PFSK-1 (cell line): ENCODE measurements at regions not wholly inside any gene's neighbourhood (a gene's known extent, or its start where the extent isn't known, plus 50 kb on each side); places are given as distances from the start of the nearest gene placed in this dataset.

ENCODE experiments used
- FOXP2 ChIP-seq: optimal IDR thresholded peaks from 2 replicates; pipeline ENCODE3; 2011; ENCODE audit warnings: borderline replicate concordance, control low read depth, inconsistent platforms; ENCODE audit not compliant: insufficient read depth; ENCODE audit errors: extremely low read length, extremely low read depth
- POLR2AphosphoS5 ChIP-seq: IDR thresholded peaks from 2 replicates; pipeline ENCODE4 v1.6.1; 2012; ENCODE audit warnings: low read depth, mild to moderate bottlenecking, control low read depth, low read length, moderate library complexity
- SIN3A ChIP-seq: IDR thresholded peaks from 2 replicates; pipeline ENCODE4 v1.6.1; 2012; ENCODE audit warnings: mild to moderate bottlenecking, low read length, moderate library complexity, borderline replicate concordance; ENCODE audit not compliant: insufficient read depth
- TAF1 ChIP-seq: IDR thresholded peaks from 2 replicates; pipeline ENCODE4 v1.6.1; 2012; ENCODE audit warnings: low read length, control low read depth, borderline replicate concordance; ENCODE audit not compliant: insufficient read depth
- TF ChIP-seq, protein P1 (sequence below), 2 experiments: IDR thresholded peaks; 2 replicates each; pipeline versions ENCODE4 v1.6.1 to v1.8.0; 2011 to 2012; ENCODE audit warnings: low read depth in 2 of 2, low read length in 2 of 2, control low read depth in 1 of 2, inconsistent platforms in 1 of 2, mild to moderate bottlenecking in 1 of 2, moderate library complexity in 1 of 2; ENCODE audit not compliant: insufficient read depth in 1 of 2

GRCh38 chr12:124440841-124441381, 126.5 kb downstream of the NCOR2 start:
- TF ChIP-seq, protein P1, sequence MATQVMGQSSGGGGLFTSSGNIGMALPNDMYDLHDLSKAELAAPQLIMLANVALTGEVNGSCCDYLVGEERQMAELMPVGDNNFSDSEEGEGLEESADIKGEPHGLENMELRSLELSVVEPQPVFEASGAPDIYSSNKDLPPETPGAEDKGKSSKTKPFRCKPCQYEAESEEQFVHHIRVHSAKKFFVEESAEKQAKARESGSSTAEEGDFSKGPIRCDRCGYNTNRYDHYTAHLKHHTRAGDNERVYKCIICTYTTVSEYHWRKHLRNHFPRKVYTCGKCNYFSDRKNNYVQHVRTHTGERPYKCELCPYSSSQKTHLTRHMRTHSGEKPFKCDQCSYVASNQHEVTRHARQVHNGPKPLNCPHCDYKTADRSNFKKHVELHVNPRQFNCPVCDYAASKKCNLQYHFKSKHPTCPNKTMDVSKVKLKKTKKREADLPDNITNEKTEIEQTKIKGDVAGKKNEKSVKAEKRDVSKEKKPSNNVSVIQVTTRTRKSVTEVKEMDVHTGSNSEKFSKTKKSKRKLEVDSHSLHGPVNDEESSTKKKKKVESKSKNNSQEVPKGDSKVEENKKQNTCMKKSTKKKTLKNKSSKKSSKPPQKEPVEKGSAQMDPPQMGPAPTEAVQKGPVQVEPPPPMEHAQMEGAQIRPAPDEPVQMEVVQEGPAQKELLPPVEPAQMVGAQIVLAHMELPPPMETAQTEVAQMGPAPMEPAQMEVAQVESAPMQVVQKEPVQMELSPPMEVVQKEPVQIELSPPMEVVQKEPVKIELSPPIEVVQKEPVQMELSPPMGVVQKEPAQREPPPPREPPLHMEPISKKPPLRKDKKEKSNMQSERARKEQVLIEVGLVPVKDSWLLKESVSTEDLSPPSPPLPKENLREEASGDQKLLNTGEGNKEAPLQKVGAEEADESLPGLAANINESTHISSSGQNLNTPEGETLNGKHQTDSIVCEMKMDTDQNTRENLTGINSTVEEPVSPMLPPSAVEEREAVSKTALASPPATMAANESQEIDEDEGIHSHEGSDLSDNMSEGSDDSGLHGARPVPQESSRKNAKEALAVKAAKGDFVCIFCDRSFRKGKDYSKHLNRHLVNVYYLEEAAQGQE (IDR thresholded peaks at IDR 0.05; ENCODE audit: insufficient read depth in 1 of 2, low read depth in 2 of 2, low read length in 2 of 2): no peak
- TF ChIP-seq SIN3A (no peak), TAF1 (no peak), POLR2AphosphoS5 (no peak), FOXP2 (no peak)
